NB4 (cell line): ENCODE measurements at regions not wholly inside any gene's neighbourhood (a gene's known extent, or its start where the extent isn't known, plus 50 kb on each side); places are given as distances from the start of the nearest gene placed in this dataset.

Experiments
- MYC ChIP-seq: IDR thresholded peaks from 2 replicates; pipeline ENCODE4 v1.6.1; 2011; ENCODE audit warnings: low read depth, low read length
- POLR2A ChIP-seq: IDR thresholded peaks from 2 replicates; pipeline ENCODE4 v1.6.1; 2011; ENCODE audit warnings: mild to moderate bottlenecking; ENCODE audit not compliant: insufficient read length; ENCODE audit errors: extremely low read depth
- TF ChIP-seq, protein P1 (sequence below): IDR thresholded peaks from one replicate; pipeline ENCODE4 v1.5.1; 2012; ENCODE audit warnings: low read depth, low read length

DNA sequence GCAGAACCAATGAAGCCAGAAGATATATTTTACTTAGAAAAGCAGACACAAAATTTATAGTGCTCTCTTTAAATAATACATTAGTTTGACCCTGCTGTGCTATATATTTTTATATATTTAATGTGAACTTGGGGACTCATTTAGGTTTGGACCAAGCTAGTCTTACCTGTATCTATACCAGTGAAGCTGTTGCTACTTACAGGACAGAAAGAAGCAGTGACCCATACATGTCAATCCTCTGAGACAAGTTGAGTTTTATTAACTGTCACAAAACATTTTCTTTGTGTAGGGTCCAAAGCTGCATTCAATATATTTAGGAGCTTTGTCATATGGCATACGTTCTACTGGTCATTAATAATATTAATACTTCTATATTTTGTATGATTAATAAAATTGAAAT is 327.7 kb upstream of the NUDT12 start:
- TF ChIP-seq, protein P1, sequence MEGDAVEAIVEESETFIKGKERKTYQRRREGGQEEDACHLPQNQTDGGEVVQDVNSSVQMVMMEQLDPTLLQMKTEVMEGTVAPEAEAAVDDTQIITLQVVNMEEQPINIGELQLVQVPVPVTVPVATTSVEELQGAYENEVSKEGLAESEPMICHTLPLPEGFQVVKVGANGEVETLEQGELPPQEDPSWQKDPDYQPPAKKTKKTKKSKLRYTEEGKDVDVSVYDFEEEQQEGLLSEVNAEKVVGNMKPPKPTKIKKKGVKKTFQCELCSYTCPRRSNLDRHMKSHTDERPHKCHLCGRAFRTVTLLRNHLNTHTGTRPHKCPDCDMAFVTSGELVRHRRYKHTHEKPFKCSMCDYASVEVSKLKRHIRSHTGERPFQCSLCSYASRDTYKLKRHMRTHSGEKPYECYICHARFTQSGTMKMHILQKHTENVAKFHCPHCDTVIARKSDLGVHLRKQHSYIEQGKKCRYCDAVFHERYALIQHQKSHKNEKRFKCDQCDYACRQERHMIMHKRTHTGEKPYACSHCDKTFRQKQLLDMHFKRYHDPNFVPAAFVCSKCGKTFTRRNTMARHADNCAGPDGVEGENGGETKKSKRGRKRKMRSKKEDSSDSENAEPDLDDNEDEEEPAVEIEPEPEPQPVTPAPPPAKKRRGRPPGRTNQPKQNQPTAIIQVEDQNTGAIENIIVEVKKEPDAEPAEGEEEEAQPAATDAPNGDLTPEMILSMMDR: no peak
- no peak for TF ChIP-seq POLR2A
- TF ChIP-seq MYC: no peak
